NCI-H1105 treated with DMSO at 0.1 percent for 48 hours (cell line): ENCODE measurements at regions not wholly inside any gene's neighbourhood (a gene's known extent, or its start where the extent isn't known, plus 50 kb on each side); places are given as distances from the start of the nearest gene placed in this dataset.
A peak's percentile ranks its signal among the peaks of the same experiment; 100 is the strongest.
"Not testable (repeated sequence)": the region's sequence is repeated elsewhere in the genome, so short reads cannot be mapped to it uniquely, and the experiment has no call there.

Source experiments
- DNase-seq: peaks from one replicate; lab custom pipeline; 2025; lab: John Stamatoyannopoulos, UW

- no peak for DNase-seq
Measured at GRCh38 chr6:98036344-98036923, 753.4 kb upstream of the MMS22L start.

GRCh38 chr6:98037571-98037970 is 754.6 kb upstream of the MMS22L start:
- no peak for DNase-seq

DNA sequence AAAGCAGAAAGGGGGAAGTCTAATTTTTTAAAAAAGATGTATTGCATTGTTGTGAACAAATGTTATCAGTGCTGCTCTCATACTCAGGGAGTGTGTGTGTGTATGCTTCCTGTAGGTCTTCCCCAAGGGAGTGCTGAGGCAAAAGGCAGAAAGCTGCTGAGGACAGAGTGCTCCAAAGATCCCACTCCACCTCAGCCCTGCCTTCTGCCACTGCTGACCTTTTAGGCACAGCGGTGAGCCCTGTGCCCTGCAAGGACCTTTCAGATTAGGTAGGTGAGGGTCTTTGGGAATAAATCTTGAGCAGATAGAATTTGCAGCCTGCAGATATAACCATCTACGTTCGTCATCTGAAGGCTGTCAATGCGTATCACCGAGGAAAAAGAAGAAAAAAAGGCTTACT is 756.4 kb upstream of the MMS22L start:
- DNase-seq: no peak

DNA sequence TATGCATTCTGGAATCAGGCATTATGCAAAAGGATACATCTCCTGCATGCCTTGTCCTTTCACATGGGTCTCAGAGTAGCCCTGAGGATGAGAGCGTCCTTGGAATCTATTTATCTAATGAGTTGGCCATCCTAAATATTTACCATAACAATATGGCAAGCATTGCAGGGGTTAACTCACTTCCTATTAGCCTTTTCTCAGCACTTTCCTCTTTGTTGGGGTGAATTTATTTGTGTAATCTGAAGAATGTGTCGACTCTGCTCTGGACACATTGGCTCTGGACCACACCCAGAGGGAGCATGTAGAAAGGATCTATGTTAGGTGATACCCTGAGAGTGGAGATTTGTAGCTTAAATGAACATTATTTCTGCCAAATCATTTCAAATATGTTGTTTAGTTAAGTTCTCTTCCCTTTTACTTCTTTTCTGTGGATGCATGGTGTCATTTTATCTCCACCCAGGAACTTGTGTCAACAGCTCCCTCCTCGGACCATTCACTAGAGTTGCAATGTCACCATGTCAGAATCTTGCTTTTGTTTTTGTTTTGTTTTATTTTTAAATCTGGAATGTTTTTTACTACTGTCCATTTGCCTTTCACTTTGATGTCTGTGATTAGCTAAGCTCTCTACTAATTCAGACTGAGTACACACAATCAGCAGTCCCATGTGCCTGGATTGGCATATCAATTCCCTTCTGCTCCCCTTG is 757.0 kb upstream of the MMS22L start:
- no peak for DNase-seq

DNA sequence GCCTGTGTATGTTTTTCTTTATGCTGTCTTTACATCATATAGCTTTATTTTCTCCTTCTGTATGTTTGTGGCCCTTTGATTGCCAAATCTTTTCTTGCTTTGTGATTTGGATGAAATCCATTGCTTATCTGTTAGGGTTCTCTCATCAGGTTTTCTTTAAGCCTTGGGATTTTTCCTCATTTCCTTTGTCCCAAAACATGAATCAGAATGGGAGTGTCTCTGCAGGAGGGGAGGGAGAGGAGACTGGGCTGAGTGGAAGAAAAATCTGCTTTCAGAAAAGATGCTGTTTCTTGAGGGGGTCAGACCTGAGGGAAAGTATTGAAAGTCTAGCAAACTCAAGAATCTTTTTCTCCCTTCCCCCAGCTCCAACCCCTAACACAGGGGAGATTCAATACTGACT is 758.0 kb upstream of the MMS22L start:
- no peak for DNase-seq

DNA sequence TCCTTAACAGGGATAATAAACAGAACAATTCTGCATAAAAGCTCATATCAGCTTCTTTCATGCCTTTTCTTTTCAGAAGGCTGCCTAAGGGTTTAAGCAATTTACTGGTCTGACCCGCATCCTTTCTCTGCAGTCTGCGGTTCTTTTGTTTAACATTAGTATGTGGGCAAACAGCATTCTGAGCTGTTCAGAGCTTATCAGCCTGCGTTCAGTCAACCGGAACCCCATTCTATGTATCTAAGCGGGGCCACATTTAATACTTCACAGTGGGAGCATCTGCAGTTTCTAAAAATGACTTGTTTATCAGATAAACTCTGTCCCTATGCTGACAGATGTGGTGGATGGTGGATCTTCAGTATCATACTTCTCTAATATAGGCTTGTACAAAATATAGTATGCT is 758.9 kb upstream of the MMS22L start:
- DNase-seq: peak; percentile 65

GRCh38 chr6:98044151-98044561 is 761.1 kb upstream of the MMS22L start:
- peak; percentile 86 for DNase-seq

DNA sequence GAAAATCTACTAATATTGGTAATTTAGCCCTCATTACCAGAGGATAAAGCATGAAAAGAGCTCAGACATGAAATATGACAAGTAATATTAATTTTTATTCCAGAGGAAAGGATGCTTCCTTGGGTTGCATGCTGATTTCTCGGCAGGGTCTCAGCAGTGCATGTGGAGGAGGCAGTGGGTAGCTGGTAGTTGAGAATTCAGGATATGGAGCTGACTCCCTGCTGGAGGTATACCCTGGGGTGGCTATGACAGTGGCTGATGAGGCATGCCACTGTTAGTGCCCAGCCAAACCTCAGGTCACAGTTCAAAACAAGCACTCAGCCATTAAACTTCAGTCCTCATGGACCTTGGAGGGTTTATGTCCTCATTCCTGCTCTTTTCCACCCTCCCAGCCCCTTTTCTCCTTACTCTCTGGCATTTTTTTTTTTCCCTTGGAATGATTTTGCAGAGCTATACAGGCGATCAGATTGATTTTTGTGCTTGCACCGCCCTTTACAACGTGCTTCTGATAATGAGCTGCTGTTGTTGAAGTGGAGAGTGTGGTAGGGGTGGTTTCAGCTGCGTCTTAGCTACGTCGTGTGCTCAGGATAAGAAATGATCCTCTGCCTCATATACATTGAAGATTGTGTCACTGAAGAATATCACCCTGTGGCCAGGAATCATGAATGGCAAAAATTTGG is 761.9 kb upstream of the MMS22L start:
- no peak for DNase-seq

DNA sequence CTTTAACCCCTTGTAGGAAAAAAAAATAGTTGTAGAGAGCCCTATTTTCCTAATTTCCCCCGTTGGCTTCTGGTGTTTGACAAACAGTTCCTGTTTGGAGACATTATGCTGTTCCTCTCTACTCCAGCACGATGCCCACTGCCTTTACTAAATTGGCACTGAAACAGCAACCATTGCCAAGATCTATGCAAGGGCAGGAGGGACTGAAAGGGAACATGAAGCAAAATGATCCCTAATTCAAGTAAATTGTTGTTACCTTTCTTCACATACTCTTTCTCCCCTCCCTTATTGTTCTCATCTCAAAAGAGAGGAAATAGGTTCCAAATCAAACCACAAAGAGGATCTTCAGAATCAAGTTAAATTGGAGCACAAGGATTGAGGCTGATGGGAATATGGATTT is 764.1 kb upstream of the MMS22L start:
- peak; percentile 28 for DNase-seq

- no peak for DNase-seq
Measured at GRCh38 chr6:98047871-98048270, 764.9 kb upstream of the MMS22L start.

- DNase-seq: peak; percentile 18
Measured at GRCh38 chr6:98054453-98054852, 771.4 kb upstream of the MMS22L start.

GRCh38 chr6:98056955-98057354 is 773.9 kb upstream of the MMS22L start:
- no peak for DNase-seq

DNA sequence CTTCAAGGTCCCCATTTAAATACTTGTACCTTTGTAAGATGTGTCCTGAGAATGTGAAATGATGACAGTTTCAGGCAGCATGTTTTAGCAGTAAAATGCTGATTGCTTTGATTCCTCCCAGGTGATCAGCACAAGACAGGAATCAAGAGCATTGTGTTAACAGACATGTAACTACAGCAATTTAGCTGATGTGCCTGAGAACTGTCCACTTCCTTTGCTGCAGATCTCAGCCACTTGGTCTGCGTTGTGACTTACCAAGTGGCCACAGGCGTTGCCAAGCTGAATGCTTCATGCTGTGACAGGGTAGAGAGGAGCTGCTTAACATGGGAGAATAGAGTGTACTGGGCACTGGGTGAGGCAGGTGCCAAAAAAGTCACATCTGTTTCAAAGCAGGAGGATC is 767.0 kb upstream of the POU3F2 start:
- no peak for DNase-seq

GRCh38 chr6:98088537-98088936 is 745.8 kb upstream of the POU3F2 start:
- not testable (repeated sequence) for DNase-seq

GRCh38 chr6:98092331-98092730 is 742.0 kb upstream of the POU3F2 start:
- DNase-seq: no peak

GRCh38 chr6:98094696-98095095 is 739.7 kb upstream of the POU3F2 start:
- DNase-seq: no peak

GRCh38 chr6:98107801-98108200 is 726.6 kb upstream of the POU3F2 start:
- DNase-seq: no peak

- DNase-seq: no peak
Measured at GRCh38 chr6:98116455-98116854, 717.9 kb upstream of the POU3F2 start.

DNA sequence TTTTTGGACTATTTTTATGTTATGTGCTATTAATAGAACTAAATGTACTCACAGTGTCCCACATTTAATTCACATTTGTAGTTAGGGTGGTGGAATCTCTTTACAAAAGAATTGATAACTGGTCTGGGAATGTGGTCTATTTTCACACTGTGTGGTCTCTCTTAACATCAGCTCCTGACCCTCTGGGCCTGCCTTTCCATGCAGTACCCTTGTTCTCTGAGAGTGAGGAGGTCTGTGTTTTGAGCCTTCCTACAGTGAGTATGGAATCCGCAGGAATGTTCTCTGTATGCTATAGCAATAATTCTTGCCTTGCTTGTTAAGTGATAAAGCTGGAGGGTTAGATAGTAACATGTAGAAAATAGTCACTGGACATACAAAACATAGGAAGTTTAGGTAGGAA is 717.3 kb upstream of the POU3F2 start:
- DNase-seq: no peak

GRCh38 chr6:98118397-98119045 is 715.9 kb upstream of the POU3F2 start:
- peak; percentile 32 for DNase-seq

GRCh38 chr6:98124171-98124570 is 710.2 kb upstream of the POU3F2 start:
- DNase-seq: no peak

DNA sequence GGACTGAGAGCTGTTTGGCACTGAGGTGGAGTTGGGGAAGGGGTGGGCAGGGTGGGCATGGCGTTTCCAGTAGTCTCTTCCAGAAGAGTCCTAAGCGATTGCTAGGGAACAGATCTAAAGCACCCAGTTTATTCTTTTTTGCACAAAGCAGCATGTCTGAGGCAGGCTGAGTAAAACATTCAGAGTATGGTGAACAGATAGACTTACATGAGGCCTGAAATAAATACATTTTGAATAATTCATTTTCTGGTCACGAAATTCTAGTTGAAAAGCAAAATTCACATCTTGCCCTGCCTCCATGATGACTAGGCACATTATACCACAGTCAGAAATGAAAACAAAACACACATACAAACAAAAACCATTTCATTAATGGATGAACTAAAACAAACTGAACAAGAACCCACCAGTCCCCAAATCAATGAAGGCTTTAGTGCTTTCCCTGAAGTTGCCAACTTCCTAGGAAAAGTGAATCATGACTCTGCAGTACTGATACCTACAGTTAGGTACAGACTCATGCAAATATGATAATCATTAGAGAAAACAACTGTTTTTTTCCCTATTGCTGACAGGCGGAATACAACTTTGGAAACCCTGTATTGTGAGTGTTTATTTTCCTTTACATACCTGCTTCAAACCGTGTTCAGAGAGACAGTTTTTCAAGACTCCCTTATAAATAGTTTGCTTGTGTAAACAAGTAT is 702.9 kb upstream of the POU3F2 start:
- no peak for DNase-seq
